Neural cell (in vitro differentiated cells): ENCODE measurements at regions not wholly inside any gene's neighbourhood (a gene's known extent, or its start where the extent isn't known, plus 50 kb on each side); places are given as distances from the start of the nearest gene placed in this dataset.

Source experiments
- EZH2 ChIP-seq: fragments of 200-600, 300-800 bp; shearing (Covaris generic), sonication (generic); IDR thresholded peaks from 2 replicates; pipeline ENCODE4 v1.6.1; 2014; ENCODE audit warnings: antibody characterized with exemption, low read length, borderline replicate concordance, mild to moderate bottlenecking; ENCODE audit not compliant: insufficient read depth, poor library complexity, severe bottlenecking
- POLR2AphosphoS5 ChIP-seq: IDR thresholded peaks from 2 replicates; pipeline ENCODE4 v1.6.1; 2012
- TF ChIP-seq, protein P1 (sequence below): fragments of 450-650 bp; IDR thresholded peaks from 2 replicates; pipeline ENCODE4 v1.5.1; 2014; ENCODE audit warnings: antibody characterized with exemption, mild to moderate bottlenecking, moderate library complexity; ENCODE audit not compliant: poor library complexity, severe bottlenecking

DNA sequence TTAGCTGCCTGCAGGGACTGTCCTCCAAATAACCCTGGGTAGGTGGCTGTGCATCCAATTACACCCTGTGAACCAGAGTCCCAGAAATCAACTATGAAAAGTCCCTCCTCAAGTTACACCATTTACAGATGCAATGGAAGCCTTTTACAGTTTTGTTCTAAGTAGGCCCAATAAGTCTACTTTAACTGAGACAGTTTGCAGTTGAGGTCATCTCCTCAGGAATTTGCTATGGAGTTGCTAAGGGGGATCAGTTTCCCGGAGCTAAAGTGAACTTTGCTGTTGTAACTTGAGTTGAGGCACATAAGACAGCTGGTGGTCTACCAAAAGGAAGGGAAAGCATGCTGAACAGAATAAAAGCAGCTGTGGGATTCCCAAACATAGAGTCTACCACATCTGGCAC, 121.6 kb upstream of the STK26 start:
- TF ChIP-seq, protein P1, sequence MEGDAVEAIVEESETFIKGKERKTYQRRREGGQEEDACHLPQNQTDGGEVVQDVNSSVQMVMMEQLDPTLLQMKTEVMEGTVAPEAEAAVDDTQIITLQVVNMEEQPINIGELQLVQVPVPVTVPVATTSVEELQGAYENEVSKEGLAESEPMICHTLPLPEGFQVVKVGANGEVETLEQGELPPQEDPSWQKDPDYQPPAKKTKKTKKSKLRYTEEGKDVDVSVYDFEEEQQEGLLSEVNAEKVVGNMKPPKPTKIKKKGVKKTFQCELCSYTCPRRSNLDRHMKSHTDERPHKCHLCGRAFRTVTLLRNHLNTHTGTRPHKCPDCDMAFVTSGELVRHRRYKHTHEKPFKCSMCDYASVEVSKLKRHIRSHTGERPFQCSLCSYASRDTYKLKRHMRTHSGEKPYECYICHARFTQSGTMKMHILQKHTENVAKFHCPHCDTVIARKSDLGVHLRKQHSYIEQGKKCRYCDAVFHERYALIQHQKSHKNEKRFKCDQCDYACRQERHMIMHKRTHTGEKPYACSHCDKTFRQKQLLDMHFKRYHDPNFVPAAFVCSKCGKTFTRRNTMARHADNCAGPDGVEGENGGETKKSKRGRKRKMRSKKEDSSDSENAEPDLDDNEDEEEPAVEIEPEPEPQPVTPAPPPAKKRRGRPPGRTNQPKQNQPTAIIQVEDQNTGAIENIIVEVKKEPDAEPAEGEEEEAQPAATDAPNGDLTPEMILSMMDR = no peak
- TF ChIP-seq EZH2 (no peak), POLR2AphosphoS5 (no peak)
